H1 (cell line): ENCODE measurements at regions not wholly inside any gene's neighbourhood (a gene's known extent, or its start where the extent isn't known, plus 50 kb on each side); places are given as distances from the start of the nearest gene placed in this dataset.

Source experiments
- CTCF ChIA-PET: fragments of 300-600 bp; sonication (Branson Sonifier 250); formaldehyde crosslinking; loops from one replicate; lab custom pipeline; 2021; ENCODE audit not compliant: partially characterized antibody; lab: Charles Lee
- POLR2A ChIA-PET: fragments of 300-600 bp; sonication (Branson Sonifier 250); formaldehyde crosslinking; loops from one replicate; lab custom pipeline; 2021; ENCODE audit warnings: inconsistent platforms; ENCODE audit not compliant: partially characterized antibody; lab: Charles Lee
- DNase-seq, 2 experiments: peaks; one replicate each; pipeline versions ENCODE4 v3.0.0 to v3.0.0-alpha.2; 2010 to 2022; ENCODE audit warnings: low spot score in 2 of 2, low read depth in 1 of 2, mixed read lengths in 1 of 2
- FAIRE-seq: peaks from 2 replicates; lab custom pipeline; 2011; peaks lifted over from hg19 to GRCh38; lab: Jason Lieb, UNC
- H2AFZ ChIP-seq: 2 replicates; pipeline ENCODE4 v1.8.1; 2012; ENCODE audit warnings: low read length, inconsistent platforms
- H2AK5ac ChIP-seq: 2 replicates; pipeline ENCODE4 v1.6.1; 2013; ENCODE audit warnings: low read depth, low read length
- H2BK120ac ChIP-seq: replicated peaks from 2 replicates; pipeline ENCODE3; 2013; ENCODE audit warnings: low read depth, low read length, inconsistent platforms
- H2BK12ac ChIP-seq: 2 replicates; pipeline ENCODE4 v1.6.1; 2013; ENCODE audit warnings: low read depth, low read length
- H2BK15ac ChIP-seq: 2 replicates; pipeline ENCODE4 v1.6.1; 2013; ENCODE audit warnings: low read length
- H2BK20ac ChIP-seq: 2 replicates; pipeline ENCODE4 v1.6.1; 2013; ENCODE audit warnings: low read length
- H2BK5ac ChIP-seq: 2 replicates; pipeline ENCODE4 v1.6.1; 2013; ENCODE audit warnings: low read depth, low read length
- H3K14ac ChIP-seq: 2 replicates; pipeline ENCODE4 v1.6.1; 2013; ENCODE audit warnings: inconsistent platforms; ENCODE audit not compliant: insufficient read length
- H3K18ac ChIP-seq: 2 replicates; pipeline ENCODE4 v1.6.1; 2013; ENCODE audit warnings: low read length; ENCODE audit errors: extremely low read depth
- H3K23ac ChIP-seq: 2 replicates; pipeline ENCODE4 v1.6.1; 2013; ENCODE audit warnings: inconsistent platforms; ENCODE audit not compliant: insufficient read length
- H3K23me2 ChIP-seq: 2 replicates; pipeline ENCODE4 v1.6.1; 2013; ENCODE audit warnings: low read depth, low read length
- H3K27ac ChIP-seq: 2 replicates; pipeline ENCODE4 v1.6.1; 2011; ENCODE audit warnings: low read depth, low read length, inconsistent platforms
- H3K27me3 ChIP-seq, 4 experiments: replicated peaks in 1 of 4; 1 replicate in 1 of 4; 2 replicates in 3 of 4; pipeline versions ENCODE4 v1.6.1 to v1.8.1; 2011 to 2013; ENCODE audit warnings: low read length in 3 of 4, mild to moderate bottlenecking in 3 of 4, inconsistent platforms in 2 of 4, mixed read lengths in 2 of 4, moderate library complexity in 1 of 4; ENCODE audit not compliant: control insufficient read depth in 3 of 4, insufficient read depth in 3 of 4; ENCODE audit errors: extremely low read depth in 1 of 4
- H3K36me3 ChIP-seq, 4 experiments: 2 replicates each; pipeline versions ENCODE4 v1.6.1 to v1.8.1; 2011 to 2013; ENCODE audit warnings: mild to moderate bottlenecking in 4 of 4, low read length in 3 of 4, moderate library complexity in 2 of 4, control low read depth in 1 of 4, inconsistent platforms in 1 of 4; ENCODE audit not compliant: insufficient read depth in 4 of 4, control insufficient read depth in 2 of 4
- H3K4ac ChIP-seq: replicated peaks from 2 replicates; pipeline ENCODE3; 2013; ENCODE audit warnings: low read length, low read depth, mixed read lengths, inconsistent platforms; ENCODE audit not compliant: insufficient read length
- H3K4me1 ChIP-seq, 4 experiments: replicated peaks in 1 of 4; 1 replicate in 1 of 4; 2 replicates in 3 of 4; pipeline versions ENCODE4 v1.6.1 to v1.8.1; 2011 to 2013; ENCODE audit warnings: low read length in 3 of 4, inconsistent platforms in 2 of 4, mixed read lengths in 1 of 4; ENCODE audit not compliant: insufficient read depth in 4 of 4, control insufficient read depth in 3 of 4
- H3K4me2 ChIP-seq, 2 experiments: 2 replicates each; pipeline versions ENCODE4 v1.6.1 to v1.8.1; 2011 to 2013; ENCODE audit warnings: low read depth in 2 of 2, low read length in 2 of 2, control low read depth in 1 of 2, inconsistent platforms in 1 of 2, mild to moderate bottlenecking in 1 of 2; ENCODE audit not compliant: insufficient read depth in 1 of 2
- H3K4me3 ChIP-seq, 4 experiments: fragments of 200-600, 300-600 bp in 1 of 4; sonication (generic), shearing (Covaris generic), sonication (Bioruptor Twin) in 1 of 4; 2 replicates each; pipeline versions ENCODE4 v1.5.1 to v1.8.1; 2011 to 2016; ENCODE audit warnings: low read length in 4 of 4, low read depth in 3 of 4, control low read depth in 2 of 4, inconsistent platforms in 2 of 4, mild to moderate bottlenecking in 2 of 4, mixed read lengths in 1 of 4, moderate library complexity in 1 of 4; ENCODE audit not compliant: insufficient read depth in 2 of 4; ENCODE audit errors: extremely low read depth in 1 of 4
- H3K56ac ChIP-seq: replicated peaks from 2 replicates; pipeline ENCODE3; 2013; ENCODE audit warnings: low read depth, mild to moderate bottlenecking, mixed read lengths, low read length, inconsistent platforms; ENCODE audit not compliant: insufficient read length
- H3K79me1 ChIP-seq: 2 replicates; pipeline ENCODE4 v1.6.1; 2013; ENCODE audit warnings: low read depth, low read length, control low read depth
- H3K79me2 ChIP-seq, 2 experiments: 2 replicates each; pipeline versions ENCODE4 v1.6.1 to v1.8.1; 2012 to 2013; ENCODE audit warnings: low read length in 2 of 2, mild to moderate bottlenecking in 2 of 2, inconsistent platforms in 1 of 2; ENCODE audit not compliant: insufficient read depth in 2 of 2, control insufficient read depth in 1 of 2
- H3K9ac ChIP-seq, 4 experiments: replicated peaks in 1 of 4; 1 replicate in 1 of 4; 2 replicates in 3 of 4; pipeline versions ENCODE4 v1.6.1 to v1.8.1; 2011 to 2013; ENCODE audit warnings: low read depth in 3 of 4, low read length in 3 of 4, control low read depth in 2 of 4, mild to moderate bottlenecking in 2 of 4, moderate library complexity in 2 of 4, inconsistent platforms in 1 of 4; ENCODE audit errors: extremely low read depth in 1 of 4
- H3K9me3 ChIP-seq, 2 experiments: 2 replicates each; pipeline versions ENCODE4 v1.6.1 to v1.8.1; 2012 to 2013; ENCODE audit warnings: mild to moderate bottlenecking in 2 of 2, moderate library complexity in 2 of 2, control low read depth in 1 of 2, inconsistent platforms in 1 of 2, low read depth in 1 of 2, low read length in 1 of 2, mixed read lengths in 1 of 2; ENCODE audit not compliant: insufficient read depth in 2 of 2
- H4K20me1 ChIP-seq, 2 experiments: replicated peaks in 1 of 2; 2 replicates each; pipeline versions ENCODE3 to v1.8.1; 2011 to 2013; ENCODE audit warnings: inconsistent platforms in 2 of 2, low read length in 2 of 2, mild to moderate bottlenecking in 1 of 2; ENCODE audit not compliant: insufficient read depth in 2 of 2, control insufficient read depth in 1 of 2
- H4K5ac ChIP-seq: 2 replicates; pipeline ENCODE4 v1.6.1; 2013; ENCODE audit warnings: low read length, low read depth, mixed read lengths, inconsistent platforms; ENCODE audit not compliant: insufficient read length
- H4K8ac ChIP-seq: 2 replicates; pipeline ENCODE4 v1.8.0; 2013; ENCODE audit warnings: mild to moderate bottlenecking, moderate library complexity, low read length, inconsistent platforms; ENCODE audit not compliant: insufficient read depth; ENCODE audit errors: extremely low read depth
- H4K91ac ChIP-seq: replicated peaks from 2 replicates; pipeline ENCODE3; 2013; ENCODE audit warnings: low read length, mixed read lengths, inconsistent platforms; ENCODE audit not compliant: insufficient read length
- BACH1 ChIP-seq: IDR thresholded peaks from 2 replicates; pipeline ENCODE4 v1.6.1; 2012; ENCODE audit warnings: low read length, improper control_type of control experiment
- CBX8 ChIP-seq: fragments of 300-800, 300-1000 bp; sonication (generic); IDR thresholded peaks from 2 replicates; pipeline ENCODE4 v1.7.1; 2016; ENCODE audit warnings: low read depth, low read length, borderline replicate concordance
- CHD1 ChIP-seq: IDR thresholded peaks from 2 replicates; pipeline ENCODE4 v1.6.1; 2012; ENCODE audit warnings: low read depth, low read length, improper control_type of control experiment
- CHD2 ChIP-seq: IDR thresholded peaks from 2 replicates; pipeline ENCODE4 v1.6.1; 2012; ENCODE audit warnings: low read length, improper control_type of control experiment
- CTBP2 ChIP-seq: IDR thresholded peaks from 2 replicates; pipeline ENCODE4 v1.7.0; 2011; ENCODE audit warnings: borderline replicate concordance, mild to moderate bottlenecking, moderate library complexity, mixed read lengths, low read length; ENCODE audit not compliant: insufficient read depth, insufficient read length
- E2F6 ChIP-seq: IDR thresholded peaks from 2 replicates; pipeline ENCODE4 v1.6.1; 2012; ENCODE audit warnings: inconsistent platforms
- EZH2 ChIP-seq: fragments of 200-600 bp; sonication (generic); IDR thresholded peaks from 2 replicates; pipeline ENCODE4 v1.7.1; 2012; ENCODE audit warnings: low read depth, mild to moderate bottlenecking, moderate library complexity, low read length, inconsistent platforms; ENCODE audit not compliant: severe bottlenecking
- HDAC2 ChIP-seq, 2 experiments: fragments of 300-600 bp in 1 of 2; sonication (generic) in 1 of 2; IDR thresholded peaks; 2 replicates each; pipeline ENCODE4 v1.6.1; 2011 to 2012; ENCODE audit warnings: low read depth in 2 of 2, low read length in 2 of 2, mild to moderate bottlenecking in 2 of 2, moderate library complexity in 2 of 2, borderline replicate concordance in 1 of 2, inconsistent platforms in 1 of 2
- HDAC6 ChIP-seq: IDR thresholded peaks from one replicate; pipeline ENCODE4 v1.7.1; 2012; ENCODE audit warnings: low read depth, mild to moderate bottlenecking, inconsistent platforms, low read length, moderate library complexity
- KDM5A ChIP-seq: fragments of 200-600 bp; IDR thresholded peaks from 2 replicates; pipeline ENCODE4 v1.7.1; 2012; ENCODE audit warnings: mild to moderate bottlenecking, low read length, inconsistent platforms, mixed read lengths
- MAFK ChIP-seq: IDR thresholded peaks from 2 replicates; pipeline ENCODE4 v1.6.1; 2012; ENCODE audit warnings: low read depth, mild to moderate bottlenecking, improper control_type of control experiment, low read length
- POLR2A ChIP-seq, 2 experiments: IDR thresholded peaks; 1 replicate in 1 of 2; 2 replicates in 1 of 2; pipeline ENCODE4 v1.6.1; 2011; ENCODE audit warnings: low read depth in 2 of 2, low read length in 2 of 2, mild to moderate bottlenecking in 2 of 2; ENCODE audit errors: control extremely low read depth in 1 of 2
- RFX5 ChIP-seq: IDR thresholded peaks from 2 replicates; pipeline ENCODE4 v1.6.1; 2011; ENCODE audit warnings: low read depth, low read length, improper control_type of control experiment, borderline replicate concordance
- TBP ChIP-seq: IDR thresholded peaks from 2 replicates; pipeline ENCODE4 v1.6.1; 2011; ENCODE audit warnings: low read depth, low read length, improper control_type of control experiment
- TEAD4 ChIP-seq: IDR thresholded peaks from 2 replicates; pipeline ENCODE4 v1.6.1; 2012; ENCODE audit warnings: low read depth, low read length, inconsistent platforms, mixed read lengths
- YY1 ChIP-seq: IDR thresholded peaks from 2 replicates; pipeline ENCODE4 v1.6.1; 2011; ENCODE audit warnings: low read depth, mild to moderate bottlenecking, low read length
- WGBS, 2 experiments: shearing (Covaris generic) in 1 of 2; methylation state at CpG; one replicate each; pipeline versions ENCODE4 v1.1.6 to v1.1.7; 2013 to 2015; ENCODE audit warnings: low lambda C conversion rate in 2 of 2, mixed read lengths in 2 of 2, inconsistent platforms in 1 of 2, low coverage in 1 of 2, missing lambda C conversion rate in 1 of 2; ENCODE audit not compliant: insufficient replicate concordance in 2 of 2, insufficient coverage in 1 of 2, insufficient read length in 1 of 2; ENCODE audit errors: extremely low coverage in 1 of 2, missing lambda C conversion rate in 1 of 2; 5-methylcytosine and 5-hydroxymethylcytosine counted together

DNA sequence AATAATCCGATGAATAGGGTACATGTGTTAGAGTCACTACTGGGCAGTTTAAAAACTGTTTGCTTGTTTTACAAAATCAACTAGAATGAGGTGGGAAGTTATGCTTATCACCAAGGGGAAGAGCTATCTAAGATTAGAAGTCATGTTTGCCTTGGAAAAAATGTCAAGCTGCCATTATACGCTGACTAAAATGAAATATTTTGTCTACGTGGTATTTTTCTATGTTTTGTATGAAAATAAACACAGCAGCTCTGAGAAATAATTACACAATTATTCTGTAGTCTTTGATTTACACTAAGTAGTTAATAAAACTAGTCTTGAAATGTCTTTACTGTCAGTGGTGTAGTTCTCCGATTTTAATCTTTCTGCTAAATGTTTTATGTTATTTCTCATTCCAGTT lies 241.9 kb upstream of the TARS1 start:
- Histone ChIP-seq H4K91ac (no peak overlapping the region), H2BK5ac (no peak overlapping the region), H3K14ac (no peak overlapping the region), H3K79me2 (no peaks in the 10 kb centered on the region), H2AFZ (no peak overlapping the region), H2BK20ac (no peak overlapping the region), H3K18ac (no peak overlapping the region), H3K9me3 (no peaks in the 10 kb centered on the region), H2BK15ac (no peak overlapping the region), H3K4me2 (no peak overlapping the region), H3K36me3 (no peaks in the 10 kb centered on the region), H2AK5ac (no peak overlapping the region), H3K4me3 (no peak overlapping the region), H3K9ac (no peak overlapping the region), H4K5ac (no peak overlapping the region), H4K8ac (no peak overlapping the region), H3K56ac (no peak overlapping the region), H2BK120ac (no peak overlapping the region), H3K4me1 (no peaks in the 10 kb centered on the region), H2BK12ac (no peak overlapping the region), H3K27me3 (no peaks in the 10 kb centered on the region), H3K23ac (no peak overlapping the region), H3K23me2 (no peaks in the 10 kb centered on the region), H3K27ac (no peak overlapping the region), H4K20me1 (no peaks in the 10 kb centered on the region), H3K4ac (no peak overlapping the region), H3K79me1 (no peaks in the 10 kb centered on the region)
- DNase-seq (no peak), FAIRE-seq (no peak)
- 90% methylated on average over 4 of the region's 4 CpGs; no CpG with 5 or more reads in 1 of the 2 experiments for WGBS, 2 experiments
- CTCF ChIA-PET = no interaction called here
- POLR2A ChIA-PET = no interaction called here
- TF ChIP-seq CTBP2 (no peak), CHD2 (no peak), TBP (no peak), YY1 (no peak), CBX8 (no peak), HDAC2 (IDR thresholded peaks at IDR 0.05; ENCODE audit: borderline replicate concordance in 1 of 2, low read depth in 2 of 2, low read length in 2 of 2) (no peak), MAFK (no peak), POLR2A (IDR thresholded peaks at IDR 0.05; ENCODE audit: control extremely low read depth in 1 of 2, low read depth in 2 of 2, low read length in 2 of 2) (no peak), KDM5A (no peak), HDAC6 (no peak), CHD1 (no peak), RFX5 (no peak), TEAD4 (no peak), EZH2 (no peak), BACH1 (no peak), E2F6 (no peak)
